ENCODE measurements at regions not wholly inside any gene's neighbourhood (a gene's known extent, or its start where the extent isn't known, plus 50 kb on each side); places are given as distances from the start of the nearest gene placed in this dataset.
"Not testable (repeated sequence)": the region's sequence is repeated elsewhere in the genome, so short reads cannot be mapped to it uniquely, and the experiment has no call there.

DNA sequence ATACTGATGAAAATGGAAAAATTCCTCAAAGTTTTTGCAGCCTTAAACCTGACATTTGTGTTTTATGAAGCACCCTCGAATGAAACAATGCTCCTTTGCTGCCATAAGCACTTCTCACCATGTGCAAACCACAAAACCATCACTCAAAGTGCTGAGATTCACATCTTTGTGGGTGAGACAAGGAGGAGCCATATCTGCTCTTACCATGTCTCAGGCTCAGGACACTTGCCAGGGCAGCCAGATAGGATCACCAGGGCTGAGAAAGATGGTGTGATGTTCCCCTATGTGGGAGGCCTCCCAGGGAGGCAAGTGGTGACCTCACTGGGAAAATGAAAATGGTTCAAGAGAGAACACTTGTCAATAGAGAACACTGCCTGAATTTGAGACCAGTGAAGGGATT, 120.4 kb downstream of the CCDC34 start:
- DNase-seq (ENCODE audit: low read depth): no peak

GRCh38 chr11:27241311-27242122, 121.5 kb downstream of the CCDC34 start:
- DNase-seq (ENCODE audit: low read depth): no peak

- DNase-seq (ENCODE audit: low read depth): no peak
Observed at GRCh38 chr11:27239305-27239942, 123.6 kb downstream of the CCDC34 start.

DNA sequence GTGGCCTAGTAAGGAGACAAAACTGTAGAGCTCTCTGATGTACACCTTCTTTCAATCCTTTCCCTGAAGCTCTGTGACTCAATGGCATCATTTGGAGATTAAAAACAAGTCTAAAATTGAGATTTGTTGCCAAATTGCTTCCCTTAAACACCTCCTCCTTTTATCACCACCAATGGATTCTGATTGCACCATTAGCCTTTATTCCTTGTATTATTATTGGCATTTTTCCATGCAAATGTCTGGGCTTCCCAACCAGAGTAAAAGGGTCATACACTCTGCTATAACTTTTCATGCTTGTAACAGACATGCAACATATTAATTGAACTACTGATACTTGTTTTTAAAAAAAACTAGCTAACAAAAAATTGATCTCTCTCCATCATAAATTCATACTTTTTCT, 124.2 kb downstream of the CCDC34 start:
- DNase-seq (ENCODE audit: low read depth): no peak

DNA sequence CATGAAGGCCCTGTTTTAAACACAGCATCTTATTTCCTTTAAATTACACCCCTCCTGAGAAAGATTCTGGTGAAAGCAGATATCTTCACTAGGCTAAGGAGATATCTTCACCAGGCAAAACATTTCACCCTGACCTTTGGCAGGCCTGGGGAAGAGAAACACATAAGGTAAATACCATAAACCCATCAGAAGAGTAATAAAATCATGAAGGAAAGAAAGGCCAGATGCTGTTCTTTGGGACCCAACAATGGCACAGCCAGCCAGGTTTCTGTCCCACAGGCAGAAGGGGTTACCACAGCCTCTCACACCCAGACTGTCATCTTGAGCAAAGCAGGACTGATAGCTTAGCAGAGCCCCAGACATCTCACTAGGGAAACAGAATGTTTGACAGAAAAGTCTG, 125.4 kb downstream of the CCDC34 start:
- DNase-seq (ENCODE audit: low read depth): no peak

GRCh38 chr11:27234961-27235360, 128.1 kb downstream of the CCDC34 start:
- no peak for DNase-seq (ENCODE audit: low read depth)

GRCh38 chr11:27234043-27234668, 128.9 kb downstream of the CCDC34 start:
- DNase-seq (ENCODE audit: low read depth): no peak

DNA sequence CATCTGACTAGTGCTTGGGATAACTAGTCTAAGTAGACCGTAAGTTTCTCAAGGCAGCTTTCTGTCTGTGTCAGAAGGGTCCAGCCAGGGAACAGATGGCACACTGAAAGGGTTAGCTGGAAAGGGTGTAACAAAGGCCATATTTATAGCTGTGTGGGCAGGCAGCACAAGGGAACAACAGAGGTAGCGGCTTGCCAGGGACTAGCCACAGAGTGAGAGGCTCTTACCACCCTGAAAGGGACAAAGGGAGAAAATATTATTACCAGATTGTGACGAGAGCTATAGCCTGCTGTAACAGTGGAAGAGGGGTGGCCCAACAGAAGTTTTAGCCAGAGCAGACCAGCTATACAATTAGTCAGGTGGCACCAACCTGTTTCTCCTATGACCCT, 129.4 kb downstream of the CCDC34 start:
- DNase-seq (ENCODE audit: low read depth): no peak

DNA sequence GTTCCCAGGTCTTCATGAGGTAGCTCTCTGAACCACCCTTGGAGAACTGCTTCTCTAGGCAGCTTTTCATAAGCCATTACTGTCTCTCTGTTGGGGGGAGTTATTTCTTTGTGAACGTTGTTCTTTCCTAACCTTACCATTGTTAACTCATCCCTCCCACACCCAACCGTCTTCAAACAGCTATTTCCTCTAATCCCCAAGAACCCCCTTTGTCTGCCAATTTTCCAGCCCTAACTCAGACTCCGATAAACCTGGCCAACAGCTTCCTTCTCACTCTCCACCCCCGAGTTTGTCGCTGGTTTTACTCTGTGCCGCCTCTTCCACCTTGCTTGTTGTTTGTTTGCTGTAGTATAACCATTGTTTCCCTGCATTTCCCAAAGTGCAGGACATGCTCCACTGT, 131.5 kb downstream of the CCDC34 start:
- no peak for DNase-seq (ENCODE audit: low read depth)

DNA sequence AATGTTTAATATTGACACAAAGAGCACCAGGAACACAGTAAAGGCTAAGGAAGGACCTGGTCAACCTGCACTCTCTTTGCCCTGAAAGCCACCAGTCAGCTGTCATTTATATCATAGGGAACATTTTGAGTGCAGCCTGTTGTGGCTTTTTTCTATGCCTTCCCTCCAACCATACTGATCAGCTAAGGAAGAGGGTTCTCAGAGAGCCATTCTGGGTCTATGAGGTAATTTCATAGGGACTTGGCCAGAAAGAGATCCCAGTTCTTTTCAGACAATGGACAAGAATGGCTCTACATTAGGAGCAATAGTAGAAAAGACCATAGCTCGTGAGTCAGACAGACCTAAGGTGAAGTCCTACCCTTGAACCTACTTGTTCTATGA, 132.8 kb downstream of the CCDC34 start:
- DNase-seq (ENCODE audit: low read depth): no peak

- no peak for DNase-seq (ENCODE audit: low read depth)
Observed at GRCh38 chr11:27229511-27230191, 133.4 kb downstream of the CCDC34 start.

GRCh38 chr11:27228906-27229290, 134.1 kb downstream of the CCDC34 start:
- DNase-seq (ENCODE audit: low read depth): no peak

- no peak for DNase-seq (ENCODE audit: low read depth)
Observed at GRCh38 chr11:27228232-27228905, 134.6 kb downstream of the CCDC34 start.

GRCh38 chr11:27227736-27228135, 135.3 kb downstream of the CCDC34 start:
- no peak for DNase-seq (ENCODE audit: low read depth)

GRCh38 chr11:27219487-27220039, 143.5 kb downstream of the CCDC34 start:
- DNase-seq (ENCODE audit: low read depth): not testable (repeated sequence)

DNA sequence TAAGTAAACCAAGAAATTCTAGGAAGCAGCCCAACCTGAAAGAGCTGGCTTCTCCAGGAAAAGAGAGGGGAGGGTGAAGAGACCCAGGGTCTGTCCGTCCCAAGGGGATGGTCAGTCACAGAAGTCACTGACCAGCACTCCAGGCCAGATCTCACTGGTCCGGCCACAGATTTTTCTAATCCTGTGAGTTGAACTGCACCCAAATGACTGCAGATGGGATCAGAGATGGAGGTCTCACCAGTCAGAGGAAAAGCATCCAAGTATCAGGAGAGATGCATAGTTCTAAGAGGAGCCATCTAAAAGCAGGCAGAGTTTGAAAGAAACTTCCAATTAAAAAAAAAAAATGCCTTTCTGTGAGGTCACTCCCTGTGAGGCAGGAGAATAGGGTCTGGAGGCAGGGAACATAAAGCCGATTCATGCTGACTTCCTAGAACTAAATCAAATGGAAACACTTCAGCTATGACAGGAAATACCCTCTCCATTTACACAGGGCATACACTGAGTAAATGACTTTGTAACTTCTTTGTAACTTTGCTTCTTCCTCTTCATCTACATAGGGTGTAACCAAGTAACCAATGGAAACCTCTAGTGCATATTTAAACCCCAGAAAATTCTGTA, 144.5 kb downstream of the CCDC34 start:
- DNase-seq (ENCODE audit: low read depth): no peak

- no peak for DNase-seq (ENCODE audit: low read depth)
Observed at GRCh38 chr11:27217948-27218420, 145.0 kb downstream of the CCDC34 start.

DNA sequence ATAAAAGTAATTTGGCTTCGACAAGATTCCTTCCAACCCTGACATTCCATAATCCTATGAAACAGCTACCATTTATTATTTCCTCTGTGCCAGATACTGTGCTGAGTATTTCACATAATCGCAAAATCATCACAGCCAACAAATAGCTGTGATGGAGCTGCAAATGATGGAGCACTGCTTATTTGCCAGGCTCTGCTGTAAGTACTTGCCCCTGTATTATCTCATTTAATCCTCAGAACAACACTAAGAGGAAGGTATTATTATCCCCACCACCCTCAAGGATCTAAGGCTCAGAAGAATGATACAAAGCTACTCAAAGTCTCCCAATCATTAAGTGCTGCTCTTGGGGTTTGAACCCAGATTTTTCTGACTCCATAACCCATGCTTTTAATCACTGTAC, 145.5 kb downstream of the CCDC34 start:
- DNase-seq (ENCODE audit: low read depth): no peak

DNA sequence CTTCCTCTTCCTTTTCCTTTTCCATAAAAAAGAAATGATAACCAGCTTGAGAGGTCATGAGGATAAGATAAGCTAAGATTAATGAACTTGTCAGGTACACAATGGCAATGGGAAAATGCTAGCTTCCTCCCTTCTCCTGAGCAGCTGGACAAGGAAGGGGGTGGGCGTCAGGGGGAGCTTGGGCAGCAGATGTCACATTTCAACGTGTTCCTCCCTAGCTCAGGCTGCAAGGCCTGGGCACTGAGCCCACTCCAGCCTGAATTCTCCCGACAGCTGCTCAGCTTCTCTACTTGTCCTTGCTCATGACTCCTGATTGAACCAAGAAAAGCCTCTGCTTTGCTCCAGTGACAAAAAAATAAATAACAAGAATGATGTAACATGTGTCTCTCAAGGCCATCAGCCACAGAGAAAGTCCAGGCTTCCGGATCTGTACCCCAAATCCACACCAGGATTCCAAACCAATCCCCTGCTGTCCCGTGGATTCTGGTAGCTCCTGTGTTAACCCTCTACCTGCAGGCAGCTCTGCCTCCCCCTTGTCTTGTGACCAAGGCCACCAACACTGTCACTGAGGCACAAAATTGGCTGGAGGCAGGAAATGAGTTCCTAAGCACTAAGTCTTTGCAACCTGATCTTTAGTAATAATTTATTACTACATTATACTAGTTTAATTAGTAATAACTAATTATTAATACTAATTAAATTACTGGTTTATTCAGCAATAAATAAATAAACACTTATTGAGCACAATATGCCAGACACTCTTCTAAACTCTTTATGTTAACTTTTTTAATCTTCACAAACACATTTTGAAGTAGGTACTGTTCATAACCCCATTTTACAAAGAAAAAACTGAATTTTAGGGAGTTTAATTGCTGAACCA, 146.5 kb downstream of the CCDC34 start:
- no peak for DNase-seq (ENCODE audit: low read depth)

Measured in activated T-cell treated with anti-CD3 and anti-CD28 coated beads for 48 hours (primary cell).